OCI-M1 (cell line): ENCODE measurements at regions not wholly inside any gene's neighbourhood (a gene's known extent, or its start where the extent isn't known, plus 50 kb on each side); places are given as distances from the start of the nearest gene placed in this dataset.

Experiments
- DNase-seq: peaks from one replicate; lab custom pipeline; 2025; lab: John Stamatoyannopoulos, UW

DNA sequence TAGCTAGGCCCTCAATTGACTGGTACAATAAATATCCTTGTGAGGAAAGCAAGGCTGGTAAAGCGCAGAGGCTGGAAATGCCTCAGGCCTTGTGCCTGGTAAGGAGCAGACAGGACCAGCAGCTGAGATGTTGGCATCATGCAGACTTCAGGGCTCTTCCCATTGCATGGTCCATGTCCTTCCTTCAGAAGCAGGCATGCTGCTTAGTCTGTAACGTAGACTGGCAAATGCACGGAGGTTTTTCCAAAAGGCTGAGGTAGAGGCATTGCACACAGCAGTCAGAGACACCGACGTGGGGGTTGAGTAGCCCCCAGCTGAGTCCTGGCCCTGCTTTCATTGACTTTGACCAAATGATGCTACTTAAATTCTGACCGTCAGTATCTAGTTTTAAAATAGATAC is 87.1 kb downstream of the ADRB2 start:
- no peak for DNase-seq

DNA sequence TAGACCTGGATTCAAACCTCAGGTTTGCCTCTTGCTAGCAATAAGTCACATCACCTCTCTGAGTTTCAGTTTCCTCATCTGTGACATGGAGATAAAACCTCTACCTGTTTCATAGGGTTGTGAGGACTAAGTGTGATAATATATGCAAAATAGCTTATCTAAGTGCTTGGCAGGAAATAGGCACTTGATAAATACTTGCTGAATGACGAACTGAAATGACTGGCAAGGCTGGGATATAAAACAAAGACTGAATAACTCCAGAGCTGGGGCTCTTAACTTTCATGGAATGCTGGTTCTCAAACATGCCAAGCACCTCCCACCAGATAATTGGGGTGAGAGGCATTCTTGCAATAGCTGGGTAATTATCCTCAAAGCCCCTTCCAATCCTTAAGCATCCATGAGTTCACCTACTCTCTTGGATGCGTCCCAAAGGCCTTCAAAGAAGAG is 87.6 kb downstream of the ADRB2 start:
- DNase-seq: no peak

DNA sequence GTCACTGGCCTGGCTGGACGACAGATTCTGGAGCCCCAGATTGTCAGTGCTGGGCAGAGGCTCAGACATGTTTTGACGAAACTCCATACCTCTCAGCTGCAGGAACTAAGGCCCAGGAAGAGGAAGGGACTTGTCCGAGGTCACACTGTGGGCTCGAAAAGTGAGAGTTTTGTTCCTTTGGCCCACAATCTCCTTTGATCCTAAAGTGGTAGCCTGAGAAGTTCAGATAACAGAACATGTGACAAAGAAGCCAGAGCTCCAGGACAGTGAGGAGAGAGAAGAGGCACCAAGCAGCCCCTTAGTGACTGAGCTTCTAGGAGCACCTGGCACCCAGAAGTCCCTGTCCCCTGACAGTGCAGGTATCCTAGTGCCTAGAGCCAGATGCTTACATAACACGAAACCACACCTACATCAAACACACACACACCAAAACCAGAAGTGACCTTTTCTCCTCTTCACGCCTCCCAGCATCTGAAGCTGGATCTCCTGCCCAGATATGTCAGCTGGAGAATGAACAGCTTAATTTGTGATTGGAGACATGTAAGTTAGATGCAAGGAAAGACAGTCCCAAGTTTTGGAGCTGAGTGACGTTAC is 88.9 kb downstream of the ADRB2 start:
- DNase-seq: peak; percentile 45

DNA sequence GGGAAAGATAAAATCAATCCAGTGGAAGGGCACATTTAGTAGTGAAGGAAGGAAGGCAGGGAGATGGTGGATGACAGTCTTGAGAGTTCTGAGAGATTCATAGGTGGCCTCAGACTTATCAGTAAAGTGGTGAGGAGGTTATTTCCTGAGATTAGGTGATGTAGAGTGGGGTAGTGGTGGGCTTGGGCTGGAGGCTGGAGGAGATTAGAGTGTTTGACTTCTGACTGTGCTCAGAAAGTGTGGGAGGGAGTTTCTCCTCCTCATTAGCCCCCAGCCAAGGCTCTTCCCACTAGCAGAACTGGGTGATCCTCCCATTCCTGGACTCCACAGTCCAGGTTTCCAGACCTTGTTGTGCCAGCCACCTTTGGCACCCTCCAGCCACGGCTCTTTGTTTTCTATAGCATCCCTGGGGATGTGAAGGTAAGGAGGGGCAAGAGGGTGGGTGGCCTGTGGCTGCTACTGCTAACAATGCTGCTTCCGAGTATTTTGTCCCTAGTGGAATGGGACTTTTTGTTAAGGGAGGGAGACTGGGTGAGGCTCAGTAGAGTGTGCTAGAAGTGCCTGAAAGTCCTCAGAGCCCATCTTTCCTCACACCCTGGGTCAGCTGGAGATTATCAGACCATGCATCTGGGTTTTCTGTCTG is 94.4 kb downstream of the ADRB2 start:
- DNase-seq: no peak

DNA sequence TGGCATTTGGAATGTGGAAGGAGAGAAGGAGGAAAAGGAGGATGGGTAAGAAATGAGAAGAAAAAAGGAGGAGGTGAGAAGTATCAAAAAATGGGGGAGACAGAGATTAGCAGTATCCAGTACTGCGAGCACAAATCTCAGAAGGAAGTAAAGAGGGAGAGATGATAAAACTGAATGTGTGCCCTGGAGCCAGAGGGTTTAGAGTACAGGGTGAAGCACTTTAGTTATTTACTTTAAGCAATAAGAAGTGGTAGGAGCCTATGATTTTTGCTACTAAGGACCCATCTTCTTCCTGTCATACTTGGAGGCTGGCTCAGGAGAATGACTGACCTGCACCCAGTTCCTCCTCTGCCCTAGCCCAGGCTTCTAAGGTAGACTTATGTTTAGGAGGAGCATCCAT is 94.9 kb downstream of the ADRB2 start:
- no peak for DNase-seq

DNA sequence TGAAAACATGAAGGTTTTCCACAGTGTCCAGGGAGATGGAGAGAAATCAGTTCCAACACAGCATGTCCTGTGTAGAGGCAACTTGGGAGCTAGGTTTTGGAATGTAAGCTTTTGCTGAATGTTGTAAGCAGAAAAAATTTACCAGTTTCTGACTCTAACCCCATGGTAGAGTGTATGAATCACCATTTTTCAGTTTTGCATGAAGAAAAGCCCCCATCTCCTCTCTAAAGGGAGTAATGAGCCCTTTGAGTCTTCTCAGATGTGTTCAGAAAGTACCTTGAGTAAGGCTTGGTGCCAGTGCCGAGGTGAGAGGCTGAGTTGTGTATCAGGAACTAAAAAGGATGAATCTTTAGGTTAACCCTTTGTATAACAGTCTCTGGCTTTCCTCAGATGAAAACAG is 96.2 kb downstream of the ADRB2 start:
- no peak for DNase-seq

DNA sequence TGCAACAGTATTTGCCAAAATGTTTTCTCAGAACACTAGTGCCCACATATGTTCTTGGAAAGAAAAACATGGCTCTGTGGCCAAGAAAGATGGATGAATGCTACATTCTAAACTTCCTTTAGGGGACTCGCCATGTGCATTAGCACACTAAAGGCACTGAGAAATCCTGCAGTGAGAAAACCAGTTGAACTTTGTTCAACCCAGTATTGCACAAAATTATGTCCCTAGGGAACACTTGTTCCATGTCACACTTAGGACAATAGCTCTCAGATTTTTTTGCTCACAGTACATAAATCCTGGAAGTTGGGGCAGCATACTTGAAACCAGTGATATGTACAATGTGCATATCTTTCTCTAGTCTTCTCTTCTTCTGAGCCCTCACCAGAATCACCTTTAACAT is 96.6 kb downstream of the ADRB2 start:
- DNase-seq: no peak

DNA sequence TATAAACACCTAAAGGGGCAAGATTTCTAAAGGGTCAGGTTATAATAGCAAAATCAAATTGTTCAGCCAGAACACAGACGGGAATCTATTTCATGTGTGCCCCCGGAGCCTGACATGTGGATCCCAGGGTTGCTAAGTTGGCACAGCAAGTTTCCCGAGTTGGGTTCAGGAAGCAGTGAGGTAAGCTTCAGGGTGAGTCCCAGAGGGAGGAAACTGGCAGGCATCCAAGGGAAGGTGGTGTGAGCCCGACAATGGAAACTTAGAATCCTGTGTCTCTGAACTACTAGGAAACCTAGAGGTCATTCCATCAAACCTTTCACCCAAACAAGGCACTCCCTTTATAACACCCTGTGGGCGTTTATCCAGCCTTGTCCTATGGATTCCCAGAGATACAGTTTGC is 98.4 kb downstream of the ADRB2 start:
- no peak for DNase-seq

DNA sequence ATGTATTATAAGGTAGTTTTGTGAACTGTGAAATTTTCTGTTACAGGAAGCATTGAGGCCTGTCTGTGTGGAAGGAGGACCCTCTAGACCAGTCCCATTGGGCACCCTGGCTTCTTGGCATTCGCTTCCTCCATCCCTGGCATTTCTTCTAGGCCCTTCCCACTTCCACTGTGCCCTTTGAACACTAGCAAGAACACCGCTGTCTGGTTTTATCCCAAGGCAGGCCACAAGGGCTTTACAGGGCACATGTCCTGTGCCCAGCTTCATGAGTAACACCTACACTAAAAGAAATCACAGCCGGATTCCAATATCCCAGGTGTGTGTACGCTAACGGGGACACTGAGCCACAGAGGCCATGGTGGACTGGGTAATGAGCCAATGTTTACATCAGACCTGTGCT is 99.8 kb downstream of the ADRB2 start:
- no peak for DNase-seq

DNA sequence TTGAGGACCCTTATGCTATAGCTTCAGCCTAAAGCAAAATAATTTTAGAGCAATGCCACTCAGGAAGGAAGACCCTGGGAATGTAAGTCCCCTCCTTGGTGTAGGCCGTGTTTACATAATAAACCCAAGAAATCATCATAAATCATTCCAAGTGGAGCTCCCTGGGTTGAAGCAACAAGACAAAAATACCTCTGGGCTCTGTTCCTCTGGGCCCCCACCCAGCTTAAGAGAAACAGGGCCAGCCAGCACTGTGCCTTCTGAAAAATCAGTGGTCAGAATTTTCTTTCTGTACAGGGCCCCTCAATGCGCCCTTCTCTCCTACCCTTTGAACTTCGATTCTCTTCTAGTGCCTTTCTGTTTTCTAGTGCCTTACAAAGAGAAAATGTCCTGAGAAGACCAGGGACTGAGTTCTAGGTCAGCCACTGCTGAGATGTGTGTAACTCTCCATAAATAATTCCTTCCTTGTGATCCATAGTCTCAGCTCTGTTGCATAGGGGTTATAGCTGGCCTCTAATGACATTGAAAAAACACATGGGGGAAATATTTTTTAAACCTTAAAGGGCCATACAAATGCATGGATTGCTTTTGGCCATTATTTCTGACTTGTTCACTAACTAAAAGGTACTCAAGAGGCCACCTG is 101.0 kb downstream of the ADRB2 start:
- DNase-seq: no peak

DNA sequence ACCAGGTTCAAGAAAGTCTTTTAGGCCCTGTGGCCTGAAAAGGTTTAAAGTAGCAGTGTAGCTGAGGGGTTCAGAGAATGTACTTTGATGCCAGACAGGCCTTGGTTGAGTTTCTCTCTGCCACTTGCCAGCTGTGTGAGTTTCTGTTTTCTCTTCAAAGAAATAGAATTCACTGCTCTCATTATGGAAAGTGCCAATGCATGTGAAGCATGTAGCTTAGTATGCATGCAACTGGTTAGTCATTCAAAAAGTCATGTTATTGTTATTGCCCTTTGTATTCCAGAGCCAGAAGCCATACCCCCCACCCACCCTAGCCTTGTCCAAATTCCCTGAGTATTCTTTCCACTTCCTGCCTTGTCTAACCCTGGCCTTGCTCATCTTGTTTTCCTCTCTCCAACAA is 101.7 kb downstream of the ADRB2 start:
- no peak for DNase-seq

DNA sequence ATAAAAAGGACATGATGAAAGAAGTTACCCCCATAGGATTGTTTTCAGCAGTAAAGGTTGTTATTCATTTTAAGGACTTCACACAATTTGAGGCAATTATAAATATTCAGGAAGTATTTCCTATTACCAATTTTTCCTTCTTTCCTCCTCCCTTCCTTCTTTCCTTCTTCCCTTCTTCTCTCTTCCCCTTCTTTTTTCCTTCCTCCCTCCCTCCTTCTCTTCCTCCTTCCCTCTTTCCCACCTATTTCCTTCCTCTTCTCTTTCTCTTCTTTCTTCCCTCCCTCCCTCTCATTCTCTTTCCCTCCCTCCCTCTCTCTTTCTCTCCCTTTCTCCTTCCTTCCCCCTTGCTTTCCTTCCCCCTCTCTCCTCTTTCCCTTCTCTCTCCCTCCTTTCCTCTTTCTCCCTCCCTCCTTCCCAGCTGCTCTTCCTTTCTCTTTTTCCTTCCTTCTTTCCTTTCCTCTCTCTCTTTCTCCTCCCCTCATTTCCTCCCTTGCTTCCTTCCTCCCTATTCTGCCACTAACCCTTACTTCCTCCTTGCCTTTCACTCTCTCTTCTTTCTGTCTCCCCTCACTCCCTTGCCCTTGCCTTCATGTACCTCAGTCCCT is 105.1 kb downstream of the ADRB2 start:
- DNase-seq: no peak

DNA sequence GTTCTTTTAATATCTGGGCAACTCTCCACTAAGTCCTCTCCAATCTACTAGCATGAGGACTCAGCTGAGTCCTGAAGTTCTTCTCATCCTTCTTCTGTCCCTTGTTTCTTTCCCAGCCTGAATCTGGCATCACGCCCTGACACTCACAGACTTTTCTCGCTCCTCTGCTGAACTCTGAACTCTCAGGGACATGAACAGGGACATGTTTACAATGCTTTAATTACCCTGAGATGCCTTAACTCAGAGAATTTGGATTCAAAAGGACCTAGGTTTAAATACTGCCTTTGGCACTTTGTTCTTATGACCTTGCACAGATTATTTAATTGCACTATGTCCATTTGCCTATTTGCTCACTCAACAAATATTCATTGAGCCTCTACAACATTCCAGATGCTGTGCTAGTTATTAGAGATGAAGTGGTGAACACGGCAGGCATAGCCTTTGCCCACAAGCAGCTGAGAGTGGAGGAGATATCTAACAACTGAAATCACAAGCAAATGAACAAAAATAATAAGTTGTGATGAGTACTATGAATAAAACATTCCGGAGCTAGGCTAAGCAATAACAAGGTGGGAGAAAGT is 106.0 kb downstream of the ADRB2 start:
- no peak for DNase-seq

DNA sequence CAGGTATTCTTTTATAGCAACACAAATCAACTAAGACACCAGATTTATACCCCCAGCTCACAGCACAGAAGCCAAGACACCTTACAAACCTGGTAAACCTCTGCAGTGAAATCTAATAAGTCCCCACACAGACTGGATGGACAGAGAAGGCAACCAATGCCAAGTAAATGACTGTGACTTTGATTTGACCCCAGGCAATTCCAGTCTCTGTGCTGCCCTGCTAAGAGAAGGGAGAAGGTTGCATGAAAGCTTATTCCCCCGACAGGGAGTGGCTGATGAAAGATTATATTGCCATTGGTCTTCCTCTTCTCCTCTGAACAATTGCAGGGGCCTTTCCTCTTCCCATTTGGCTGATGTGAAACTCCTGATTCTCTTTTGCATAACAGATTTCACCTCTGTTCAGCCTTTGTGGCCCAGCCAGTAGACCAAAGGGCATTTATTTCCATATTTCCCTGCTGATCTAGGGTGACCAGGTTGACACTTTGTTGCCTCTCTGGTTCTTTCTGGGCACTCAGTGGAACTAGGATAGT is 107.6 kb downstream of the ADRB2 start:
- no peak for DNase-seq

DNA sequence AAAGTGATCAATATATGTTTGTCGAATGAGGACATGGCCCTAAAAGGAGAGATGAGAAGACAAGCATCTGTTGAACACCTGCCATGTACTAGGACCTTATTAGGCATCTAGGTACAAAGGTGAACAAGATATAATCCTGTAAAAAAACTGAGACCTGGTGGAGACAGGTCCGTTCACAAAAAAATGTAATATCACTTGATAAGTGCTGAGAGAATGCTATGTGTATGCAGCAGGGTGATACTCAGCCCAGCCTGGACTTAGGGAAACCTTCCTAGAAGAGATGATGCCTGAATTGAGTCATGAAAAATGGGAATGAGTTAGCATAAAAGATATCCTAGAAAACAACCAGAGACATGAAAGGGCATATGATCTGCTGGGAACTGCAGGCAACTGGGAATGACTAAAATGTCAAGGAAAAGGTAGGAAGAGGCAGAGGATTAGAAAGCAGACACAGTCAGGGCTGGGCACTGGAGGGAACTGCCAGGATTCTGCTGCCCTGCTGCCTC is 108.5 kb downstream of the ADRB2 start:
- no peak for DNase-seq

DNA sequence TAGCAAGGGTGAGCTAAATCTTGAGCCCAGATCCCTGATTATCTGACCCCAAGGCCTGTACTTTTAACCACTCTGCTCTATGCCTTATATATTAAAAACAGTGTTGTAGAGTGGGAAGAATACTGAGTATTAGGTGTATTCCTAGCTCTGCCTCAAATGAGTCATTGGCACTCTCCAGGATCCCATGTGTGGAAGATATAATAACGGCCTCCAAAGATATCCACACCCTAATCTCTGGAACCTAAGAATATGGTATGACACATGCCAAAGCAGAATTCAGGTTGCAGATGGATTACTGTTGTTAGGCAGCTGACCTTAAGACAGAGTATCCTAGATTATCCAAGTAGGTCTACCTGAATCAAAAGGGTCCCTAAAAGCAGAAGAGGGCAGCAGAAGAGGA is 110.8 kb downstream of the ADRB2 start:
- DNase-seq: no peak

DNA sequence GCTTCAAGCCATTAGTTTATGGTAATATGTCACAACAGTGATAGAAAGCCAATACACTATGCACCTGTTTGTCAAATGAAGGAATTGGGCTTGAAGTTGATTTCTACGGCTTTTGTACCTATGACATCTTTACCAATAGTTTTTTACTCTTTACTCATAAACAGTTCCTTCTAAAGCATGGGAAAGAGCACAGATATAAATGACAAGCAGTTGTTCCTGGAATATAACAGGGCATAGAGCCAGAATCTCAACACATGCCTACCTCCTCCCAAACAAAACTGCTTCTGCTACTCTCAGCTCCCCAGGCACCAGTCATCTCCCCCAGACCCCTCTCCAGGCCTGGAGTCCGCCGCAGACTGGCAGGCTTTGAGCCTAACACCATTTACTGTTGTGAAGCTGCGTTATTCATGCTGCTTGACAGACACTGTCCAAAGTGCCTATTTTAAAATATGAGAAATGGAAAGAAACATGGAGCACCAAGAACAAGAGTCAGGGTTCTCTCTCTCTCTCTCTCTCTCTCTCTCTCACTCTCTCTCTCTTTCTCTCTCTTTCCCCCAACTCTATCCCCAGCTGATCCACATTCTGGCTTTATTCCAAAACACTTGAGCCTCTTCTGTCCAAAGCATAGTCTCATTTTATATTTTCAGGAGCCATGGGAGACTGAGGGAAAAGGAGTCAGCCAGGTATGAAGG is 111.6 kb downstream of the ADRB2 start:
- DNase-seq: no peak

DNA sequence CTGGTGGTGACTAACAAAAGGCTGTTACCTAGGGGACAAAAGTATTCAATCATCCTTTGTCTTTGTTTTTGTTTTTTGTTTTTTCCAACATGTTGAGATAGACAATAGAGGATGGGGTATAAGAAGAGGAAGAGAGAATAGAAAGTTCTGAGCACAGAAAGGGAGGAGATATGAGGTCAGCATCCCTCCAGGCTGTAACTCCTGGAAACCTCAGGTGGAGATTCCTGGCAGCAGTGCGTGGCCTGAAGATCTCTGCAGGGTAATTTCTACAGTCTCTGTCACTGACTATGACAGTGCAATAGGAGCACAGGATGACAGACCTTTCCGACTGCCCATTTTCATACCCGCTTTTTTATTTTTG is 112.1 kb downstream of the ADRB2 start:
- DNase-seq: no peak

DNA sequence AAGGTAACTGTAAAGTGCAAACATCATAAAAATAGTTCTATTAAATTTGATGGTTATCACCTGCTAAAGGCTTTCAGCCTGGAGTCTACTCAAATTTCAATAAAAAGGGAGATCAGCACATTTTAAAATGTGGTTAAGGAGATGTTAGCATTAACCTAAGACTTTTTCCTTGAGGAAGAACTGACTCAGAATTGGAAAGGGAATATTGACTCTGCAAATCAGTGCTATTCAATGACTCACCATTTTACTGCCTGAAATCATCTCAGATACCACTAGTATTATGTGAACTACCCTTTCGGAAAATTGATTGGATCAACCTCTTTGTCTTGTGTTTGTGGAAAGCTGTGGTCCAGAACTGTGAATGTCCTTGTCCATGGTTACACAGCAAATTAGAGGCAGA is 113.3 kb downstream of the ADRB2 start:
- DNase-seq: no peak

DNA sequence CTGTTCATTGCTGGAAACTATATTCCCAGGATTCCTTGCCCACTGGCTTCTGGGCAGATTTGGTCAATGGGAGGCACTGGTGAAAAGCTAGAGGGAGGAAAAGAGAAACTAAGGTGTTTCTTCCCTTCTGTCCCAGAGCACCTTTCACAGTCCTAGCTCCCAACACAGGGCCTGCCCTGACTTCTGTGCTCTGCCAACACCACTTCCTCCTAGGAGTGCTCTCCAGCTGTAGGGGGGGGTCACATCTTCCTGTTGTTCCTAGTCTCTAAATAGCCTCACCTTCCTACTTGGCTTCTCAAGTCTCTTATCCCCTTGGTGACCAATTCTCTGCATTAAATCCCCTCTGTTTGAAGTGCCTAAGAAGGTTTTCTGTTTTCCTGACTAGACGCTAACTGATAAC is 115.4 kb downstream of the ADRB2 start:
- DNase-seq: no peak

DNA sequence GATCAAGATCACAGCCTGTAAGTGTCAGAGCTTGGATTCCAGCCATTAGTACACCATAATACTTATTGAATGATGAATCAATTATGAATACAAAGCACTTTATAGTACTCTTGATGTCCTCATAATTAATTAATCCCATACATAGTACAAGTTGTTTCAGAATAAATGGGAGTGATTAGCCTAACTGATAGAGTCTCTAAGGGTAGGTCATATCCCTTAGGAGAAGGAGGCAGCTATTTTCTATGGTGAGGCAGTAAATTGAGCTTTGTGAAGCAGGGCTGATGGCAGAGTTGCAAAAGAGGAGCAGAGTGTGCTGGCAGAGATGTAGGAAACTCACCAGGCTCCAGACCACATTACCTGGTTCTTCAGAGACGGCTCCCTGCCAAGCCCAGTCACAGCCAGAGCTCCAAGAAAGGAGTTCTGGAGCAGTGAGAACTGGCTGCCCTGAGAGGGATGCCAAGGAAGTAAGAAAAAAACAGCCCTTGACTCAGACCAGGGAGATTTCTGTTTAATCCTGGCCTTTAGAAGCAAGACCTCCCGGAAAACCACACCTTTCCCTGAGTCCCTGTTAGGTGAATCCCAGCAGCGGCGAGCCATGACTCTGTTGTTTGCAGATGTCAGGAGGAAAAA is 112.9 kb downstream of the SH3TC2 start:
- DNase-seq: no peak

DNA sequence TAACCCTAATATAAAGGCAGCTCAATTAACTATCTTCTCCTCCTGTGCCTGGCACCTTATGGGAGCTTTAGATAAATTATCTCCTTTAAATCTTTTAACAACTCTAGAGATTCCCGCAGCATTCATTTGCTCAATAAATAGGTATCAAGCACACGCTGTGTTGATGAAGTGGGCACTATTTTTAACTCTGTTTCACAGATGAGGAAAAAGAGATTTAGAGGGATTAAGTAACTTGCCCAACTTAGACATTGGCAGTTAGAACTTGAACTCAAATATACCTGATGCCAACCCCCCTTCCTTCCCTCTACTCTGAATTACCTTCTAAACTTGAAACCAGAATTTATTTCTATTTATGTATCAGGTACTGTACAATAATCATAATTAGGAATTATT is 112.4 kb downstream of the SH3TC2 start:
- no peak for DNase-seq
